ENCODE measurements at regions not wholly inside any gene's neighbourhood (a gene's known extent, or its start where the extent isn't known, plus 50 kb on each side); places are given as distances from the start of the nearest gene placed in this dataset.

- DNase-seq (ENCODE audit: insufficient read length) (no peak), FAIRE-seq (no peak)
- TF ChIP-seq POLR2AphosphoS5 (IDR thresholded peaks at IDR 0.05; ENCODE audit: low read depth, low read length) (no peak), TAF1 (IDR thresholded peaks at IDR 0.05; ENCODE audit: borderline replicate concordance, low read depth, low read length) (no peak), POLR2A (IDR thresholded peaks at IDR 0.05; ENCODE audit: low read depth, low read length) (no peak)
Measured at GRCh38 chr5:54644226-54644625, 126.7 kb downstream of the SNX18 start.

GRCh38 chr5:54643685-54644106, 126.1 kb downstream of the SNX18 start:
- FAIRE-seq = no peak
- TF ChIP-seq POLR2AphosphoS5 (IDR thresholded peaks at IDR 0.05; ENCODE audit: low read depth, low read length) (no peak), TAF1 (IDR thresholded peaks at IDR 0.05; ENCODE audit: borderline replicate concordance, low read depth, low read length) (no peak), POLR2A (IDR thresholded peaks at IDR 0.05; ENCODE audit: low read depth, low read length) (no peak)
- DNase-seq (ENCODE audit: insufficient read length) = no peak

- DNase-seq (ENCODE audit: insufficient read length) (no peak), FAIRE-seq (no peak)
Measured at GRCh38 chr5:54639621-54640020, 122.1 kb downstream of the SNX18 start.

GRCh38 chr5:54638106-54638505, 120.5 kb downstream of the SNX18 start:
- no peak for DNase-seq (ENCODE audit: insufficient read length)
- TF ChIP-seq POLR2A (IDR thresholded peaks at IDR 0.05; ENCODE audit: low read depth, low read length) = no peak
- FAIRE-seq = no peak

More at GRCh38 chr5:54639621-54640020, 122.1 kb downstream of the SNX18 start:
- TF ChIP-seq TAF1 (IDR thresholded peaks at IDR 0.05; ENCODE audit: borderline replicate concordance, low read depth, low read length) (no peak), POLR2AphosphoS5 (IDR thresholded peaks at IDR 0.05; ENCODE audit: low read depth, low read length) (no peak), POLR2A (IDR thresholded peaks at IDR 0.05; ENCODE audit: low read depth, low read length) (no peak)

- DNase-seq (ENCODE audit: insufficient read length) (no peak), FAIRE-seq (no peak)
- TF ChIP-seq TAF1 (IDR thresholded peaks at IDR 0.05; ENCODE audit: borderline replicate concordance, low read depth, low read length) (no peak), POLR2A (IDR thresholded peaks at IDR 0.05; ENCODE audit: low read depth, low read length) (no peak), POLR2AphosphoS5 (IDR thresholded peaks at IDR 0.05; ENCODE audit: low read depth, low read length) (no peak)
Measured at GRCh38 chr5:54637654-54638053, 120.1 kb downstream of the SNX18 start.

- no peak for TF ChIP-seq POLR2A (IDR thresholded peaks at IDR 0.05; ENCODE audit: low read depth, low read length)
- TF ChIP-seq POLR2AphosphoS5 (IDR thresholded peaks at IDR 0.05; ENCODE audit: low read depth, low read length) = no peak
- no peak for TF ChIP-seq TAF1 (IDR thresholded peaks at IDR 0.05; ENCODE audit: borderline replicate concordance, low read depth, low read length)
- DNase-seq (ENCODE audit: insufficient read length) (no peak), FAIRE-seq (no peak)
Measured at GRCh38 chr5:54634089-54634488, 116.5 kb downstream of the SNX18 start.

GRCh38 chr5:54632131-54632701, 114.7 kb downstream of the SNX18 start:
- no peak for FAIRE-seq
- no peak for DNase-seq (ENCODE audit: insufficient read length)
- TF ChIP-seq POLR2A (IDR thresholded peaks at IDR 0.05; ENCODE audit: low read depth, low read length) (no peak), POLR2AphosphoS5 (IDR thresholded peaks at IDR 0.05; ENCODE audit: low read depth, low read length) (no peak), TAF1 (IDR thresholded peaks at IDR 0.05; ENCODE audit: borderline replicate concordance, low read depth, low read length) (no peak)

GRCh38 chr5:54630738-54631359, 113.3 kb downstream of the SNX18 start:
- FAIRE-seq (no peak), DNase-seq (ENCODE audit: insufficient read length) (no peak)

GRCh38 chr5:54629115-54629514, 111.6 kb downstream of the SNX18 start:
- no peak for DNase-seq (ENCODE audit: insufficient read length)
- FAIRE-seq = no peak
- no peak for TF ChIP-seq TAF1 (IDR thresholded peaks at IDR 0.05; ENCODE audit: borderline replicate concordance, low read depth, low read length)

More at GRCh38 chr5:54630738-54631359, 113.3 kb downstream of the SNX18 start:
- TF ChIP-seq POLR2AphosphoS5 (IDR thresholded peaks at IDR 0.05; ENCODE audit: low read depth, low read length) = no peak

GRCh38 chr5:54628050-54628449, 110.5 kb downstream of the SNX18 start:
- no peak for FAIRE-seq
- DNase-seq (ENCODE audit: insufficient read length) = no peak
- TF ChIP-seq TAF1 (IDR thresholded peaks at IDR 0.05; ENCODE audit: borderline replicate concordance, low read depth, low read length) = no peak
- no peak for TF ChIP-seq POLR2AphosphoS5 (IDR thresholded peaks at IDR 0.05; ENCODE audit: low read depth, low read length)
- no peak for TF ChIP-seq POLR2A (IDR thresholded peaks at IDR 0.05; ENCODE audit: low read depth, low read length)

GRCh38 chr5:54626407-54626806, 108.8 kb downstream of the SNX18 start:
- TF ChIP-seq POLR2AphosphoS5 (IDR thresholded peaks at IDR 0.05; ENCODE audit: low read depth, low read length) (no peak), TAF1 (IDR thresholded peaks at IDR 0.05; ENCODE audit: borderline replicate concordance, low read depth, low read length) (no peak), POLR2A (IDR thresholded peaks at IDR 0.05; ENCODE audit: low read depth, low read length) (no peak)
- no peak for DNase-seq (ENCODE audit: insufficient read length)
- FAIRE-seq = no peak

GRCh38 chr5:54624805-54625568, 107.4 kb downstream of the SNX18 start:
- TF ChIP-seq POLR2A (IDR thresholded peaks at IDR 0.05; ENCODE audit: low read depth, low read length) (no peak), TAF1 (IDR thresholded peaks at IDR 0.05; ENCODE audit: borderline replicate concordance, low read depth, low read length) (no peak), POLR2AphosphoS5 (IDR thresholded peaks at IDR 0.05; ENCODE audit: low read depth, low read length) (no peak)
- FAIRE-seq (no peak), DNase-seq (ENCODE audit: insufficient read length) (no peak)

Measured in GM12892 (cell line).